VCaP (cell line): ENCODE measurements at regions not wholly inside any gene's neighbourhood (a gene's known extent, or its start where the extent isn't known, plus 50 kb on each side); places are given as distances from the start of the nearest gene placed in this dataset.

ENCODE experiments used
- H3K27ac ChIP-seq: fragments of 450-650 bp; 2 replicates; pipeline ENCODE4 v1.5.1; 2017
- TF ChIP-seq, protein P1 (sequence below): fragments of 450-650 bp; conservative IDR thresholded peaks from 2 replicates; pipeline ENCODE4 v1.5.1; 2017; ENCODE audit warnings: mild to moderate bottlenecking, moderate library complexity

GRCh38 chr3:148466143-148466542 is 231.6 kb upstream of the AGTR1 start:
- TF ChIP-seq, protein P1, sequence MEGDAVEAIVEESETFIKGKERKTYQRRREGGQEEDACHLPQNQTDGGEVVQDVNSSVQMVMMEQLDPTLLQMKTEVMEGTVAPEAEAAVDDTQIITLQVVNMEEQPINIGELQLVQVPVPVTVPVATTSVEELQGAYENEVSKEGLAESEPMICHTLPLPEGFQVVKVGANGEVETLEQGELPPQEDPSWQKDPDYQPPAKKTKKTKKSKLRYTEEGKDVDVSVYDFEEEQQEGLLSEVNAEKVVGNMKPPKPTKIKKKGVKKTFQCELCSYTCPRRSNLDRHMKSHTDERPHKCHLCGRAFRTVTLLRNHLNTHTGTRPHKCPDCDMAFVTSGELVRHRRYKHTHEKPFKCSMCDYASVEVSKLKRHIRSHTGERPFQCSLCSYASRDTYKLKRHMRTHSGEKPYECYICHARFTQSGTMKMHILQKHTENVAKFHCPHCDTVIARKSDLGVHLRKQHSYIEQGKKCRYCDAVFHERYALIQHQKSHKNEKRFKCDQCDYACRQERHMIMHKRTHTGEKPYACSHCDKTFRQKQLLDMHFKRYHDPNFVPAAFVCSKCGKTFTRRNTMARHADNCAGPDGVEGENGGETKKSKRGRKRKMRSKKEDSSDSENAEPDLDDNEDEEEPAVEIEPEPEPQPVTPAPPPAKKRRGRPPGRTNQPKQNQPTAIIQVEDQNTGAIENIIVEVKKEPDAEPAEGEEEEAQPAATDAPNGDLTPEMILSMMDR: no peak
- H3K27ac ChIP-seq: no peak overlapping the region

- no peak overlapping the region for H3K27ac ChIP-seq
- TF ChIP-seq, protein P1: no peak
Observed at GRCh38 chr3:148466980-148467740, 230.5 kb upstream of the AGTR1 start.

DNA sequence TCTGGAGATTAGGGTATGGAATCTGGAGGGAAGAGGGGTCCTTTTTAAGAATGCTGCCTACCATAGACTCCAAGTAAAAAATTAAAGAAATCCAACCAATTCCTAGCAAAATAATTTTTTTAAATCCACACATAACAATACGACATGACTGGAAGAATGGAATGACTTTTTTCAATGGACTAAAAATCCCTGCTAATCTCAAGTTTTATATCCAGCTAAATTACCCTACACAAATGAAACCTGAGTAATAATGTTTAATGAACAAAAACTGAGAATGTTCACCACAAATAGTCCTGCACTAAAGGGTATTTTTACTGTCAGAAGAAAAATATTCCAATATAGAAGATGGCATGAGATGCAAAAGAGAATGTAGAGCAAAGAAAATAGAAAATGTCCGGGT is 220.3 kb upstream of the AGTR1 start:
- TF ChIP-seq, protein P1: no peak
- no peak overlapping the region for H3K27ac ChIP-seq

DNA sequence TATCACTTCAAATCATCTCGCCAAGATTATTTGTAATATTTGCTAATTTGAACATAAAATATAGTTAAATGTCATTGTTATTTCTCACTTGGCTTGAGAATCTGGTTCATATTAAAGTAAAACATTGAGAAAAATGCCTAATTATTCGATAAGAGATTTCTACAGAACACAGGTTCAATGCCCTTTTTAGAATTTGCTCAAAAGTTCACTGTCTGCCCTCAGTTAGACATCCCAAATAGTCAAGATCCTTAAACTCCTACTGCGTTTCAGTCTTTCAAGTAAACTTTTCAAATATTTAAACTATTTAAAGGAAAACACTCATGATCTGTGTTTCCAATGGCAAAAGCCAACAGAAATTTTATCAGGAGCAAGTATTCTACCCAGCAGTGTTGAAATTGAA is 204.1 kb upstream of the AGTR1 start:
- H3K27ac ChIP-seq: no peak overlapping the region
- TF ChIP-seq, protein P1: no peak

- no peak overlapping the region for H3K27ac ChIP-seq
- TF ChIP-seq, protein P1: no peak
Observed at GRCh38 chr3:148494451-148494850, 203.3 kb upstream of the AGTR1 start.

GRCh38 chr3:148500881-148501280 is 196.8 kb upstream of the AGTR1 start:
- TF ChIP-seq, protein P1: no peak
- H3K27ac ChIP-seq: no peak overlapping the region

DNA sequence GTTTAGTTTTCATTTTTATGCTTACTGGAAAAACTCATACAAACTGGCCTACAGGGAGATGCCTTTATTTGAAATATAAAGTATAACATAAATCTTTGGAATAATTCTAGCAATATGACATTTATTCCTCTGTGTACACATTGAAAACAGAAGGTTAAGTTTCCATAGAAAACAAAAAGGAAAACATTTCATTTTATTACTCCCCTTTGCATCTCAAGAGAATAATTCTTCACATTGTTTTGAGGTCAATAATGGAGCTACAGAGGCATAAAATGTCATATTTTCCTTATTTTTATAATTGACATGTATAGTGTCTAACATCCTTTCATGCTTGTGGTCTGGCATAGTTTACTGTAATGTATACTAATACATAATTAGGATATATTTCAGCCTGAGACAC is 187.6 kb upstream of the AGTR1 start:
- TF ChIP-seq, protein P1: no peak
- no peak overlapping the region for H3K27ac ChIP-seq
